Peyer's patch (tissue), 4 donors: ENCODE measurements at regions not wholly inside any gene's neighbourhood (a gene's known extent, or its start where the extent isn't known, plus 50 kb on each side); places are given as distances from the start of the nearest gene placed in this dataset.

Experiments
- CTCF ChIP-seq, 6 experiments: fragments of 450-650 bp in 4 of 6; fragments of 200-600 bp in 2 of 6; sonication (generic) in 1 of 6; IDR thresholded peaks; one replicate each; pipeline ENCODE4 v1.5.1; 2017 to 2019; ENCODE audit warnings: antibody characterized with exemption in 6 of 6, mild to moderate bottlenecking in 3 of 6, moderate library complexity in 1 of 6
- POLR2A ChIP-seq, 2 donors: fragments of 450-650 bp; IDR thresholded peaks; one replicate each; pipeline ENCODE4 v1.5.1; 2017; ENCODE audit warnings: antibody characterized with exemption in 2 of 2, mild to moderate bottlenecking in 2 of 2, moderate library complexity in 2 of 2

DNA sequence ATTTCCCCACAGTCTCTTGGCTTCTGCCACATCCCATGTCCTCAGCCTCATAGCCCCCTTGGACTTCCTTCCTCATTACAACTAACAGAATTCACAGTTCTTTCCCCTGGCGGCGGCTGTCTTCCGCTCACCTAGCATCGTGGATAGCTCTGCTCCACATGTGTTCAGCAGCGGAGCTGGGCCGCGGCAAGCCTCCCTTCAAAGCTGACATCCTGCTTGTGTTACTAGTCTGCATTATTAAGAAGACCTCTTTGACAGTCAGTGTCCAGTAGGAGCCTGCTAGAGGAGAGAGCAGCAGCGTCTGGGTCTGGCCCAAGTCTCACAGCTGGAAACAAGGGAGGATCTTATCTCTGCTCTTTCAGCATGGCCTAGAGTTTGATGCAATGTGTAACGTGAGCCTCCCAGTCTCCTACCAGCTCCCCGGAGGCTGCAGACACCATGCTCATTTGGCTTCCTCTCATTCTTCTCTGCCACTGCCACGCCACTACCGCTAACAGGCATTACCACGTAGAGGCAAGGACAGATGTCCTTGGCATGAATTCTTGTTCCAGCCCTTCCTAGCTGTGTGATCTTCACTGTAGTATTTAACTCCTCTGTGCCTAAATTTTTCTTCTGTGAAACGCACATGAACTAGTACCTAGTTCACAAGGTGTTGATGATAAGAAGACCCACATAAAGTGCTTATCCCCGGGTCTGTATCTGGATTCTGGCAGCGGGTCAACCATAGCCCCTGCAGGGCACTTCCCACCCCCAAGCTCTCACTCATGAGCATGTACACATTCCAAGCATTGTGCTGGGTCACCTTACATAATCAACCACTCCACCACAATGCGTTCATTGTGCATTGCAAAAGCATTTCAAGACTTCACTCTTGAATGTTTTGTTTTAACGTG, 107.1 kb upstream of the BACH2 start:
- no peak for TF ChIP-seq CTCF (IDR thresholded peaks at IDR 0.05)
- TF ChIP-seq POLR2A (IDR thresholded peaks at IDR 0.05) = no peak
